HS-5 (cell line): ENCODE measurements at regions not wholly inside any gene's neighbourhood (a gene's known extent, or its start where the extent isn't known, plus 50 kb on each side); places are given as distances from the start of the nearest gene placed in this dataset.
"Not testable (repeated sequence)": the region's sequence is repeated elsewhere in the genome, so short reads cannot be mapped to it uniquely, and the experiment has no call there.

ENCODE experiments used
- DNase-seq: peaks from one replicate; pipeline ENCODE4 v3.0.0-alpha.2; 2012; ENCODE audit warnings: low read depth

- no peak for DNase-seq
Measured at GRCh38 chr2:239548451-239548871, 147.6 kb upstream of the HDAC4 start.

GRCh38 chr2:239547140-239547539 lies 146.3 kb upstream of the HDAC4 start:
- DNase-seq, result not testable (repeated sequence)

- DNase-seq, result no peak
Measured at GRCh38 chr2:239546541-239546940, 145.7 kb upstream of the HDAC4 start.

- no peak for DNase-seq
Measured at GRCh38 chr2:239545741-239546392, 145.0 kb upstream of the HDAC4 start.

GRCh38 chr2:239544918-239545465 lies 144.2 kb upstream of the HDAC4 start:
- DNase-seq, result no peak

GRCh38 chr2:239544143-239544917 lies 143.5 kb upstream of the HDAC4 start:
- no peak for DNase-seq

- no peak for DNase-seq
Measured at GRCh38 chr2:239543702-239544101, 142.9 kb upstream of the HDAC4 start.

- DNase-seq, result no peak
Measured at GRCh38 chr2:239540174-239540573, 139.4 kb upstream of the HDAC4 start.

- DNase-seq, result no peak
Measured at GRCh38 chr2:239539776-239540100, 138.9 kb upstream of the HDAC4 start.

GRCh38 chr2:239539083-239539775 lies 138.4 kb upstream of the HDAC4 start:
- DNase-seq, result no peak

- no peak for DNase-seq
Measured at GRCh38 chr2:239538357-239539052, 137.7 kb upstream of the HDAC4 start.

GRCh38 chr2:239537633-239538356 lies 137.0 kb upstream of the HDAC4 start:
- no peak for DNase-seq

GRCh38 chr2:239536186-239536585 lies 135.4 kb upstream of the HDAC4 start:
- no peak for DNase-seq

GRCh38 chr2:239535413-239536144 lies 134.8 kb upstream of the HDAC4 start:
- no peak for DNase-seq

- DNase-seq, result no peak
Measured at GRCh38 chr2:239534581-239535412, 134.0 kb upstream of the HDAC4 start.

- DNase-seq, result no peak
Measured at GRCh38 chr2:239533569-239534316, 132.9 kb upstream of the HDAC4 start.

GRCh38 chr2:239532859-239533258 lies 132.0 kb upstream of the HDAC4 start:
- DNase-seq, result no peak

GRCh38 chr2:239532250-239532649 lies 131.4 kb upstream of the HDAC4 start:
- no peak for DNase-seq
